CD4-positive, alpha-beta T cell treated with Interleukin-15 for 1 hour (primary cell): ENCODE measurements at regions not wholly inside any gene's neighbourhood (a gene's known extent, or its start where the extent isn't known, plus 50 kb on each side); places are given as distances from the start of the nearest gene placed in this dataset.

Experiments
- DNase-seq: peaks from one replicate; pipeline ENCODE4 v3.0.0-alpha.2; 2020

DNA sequence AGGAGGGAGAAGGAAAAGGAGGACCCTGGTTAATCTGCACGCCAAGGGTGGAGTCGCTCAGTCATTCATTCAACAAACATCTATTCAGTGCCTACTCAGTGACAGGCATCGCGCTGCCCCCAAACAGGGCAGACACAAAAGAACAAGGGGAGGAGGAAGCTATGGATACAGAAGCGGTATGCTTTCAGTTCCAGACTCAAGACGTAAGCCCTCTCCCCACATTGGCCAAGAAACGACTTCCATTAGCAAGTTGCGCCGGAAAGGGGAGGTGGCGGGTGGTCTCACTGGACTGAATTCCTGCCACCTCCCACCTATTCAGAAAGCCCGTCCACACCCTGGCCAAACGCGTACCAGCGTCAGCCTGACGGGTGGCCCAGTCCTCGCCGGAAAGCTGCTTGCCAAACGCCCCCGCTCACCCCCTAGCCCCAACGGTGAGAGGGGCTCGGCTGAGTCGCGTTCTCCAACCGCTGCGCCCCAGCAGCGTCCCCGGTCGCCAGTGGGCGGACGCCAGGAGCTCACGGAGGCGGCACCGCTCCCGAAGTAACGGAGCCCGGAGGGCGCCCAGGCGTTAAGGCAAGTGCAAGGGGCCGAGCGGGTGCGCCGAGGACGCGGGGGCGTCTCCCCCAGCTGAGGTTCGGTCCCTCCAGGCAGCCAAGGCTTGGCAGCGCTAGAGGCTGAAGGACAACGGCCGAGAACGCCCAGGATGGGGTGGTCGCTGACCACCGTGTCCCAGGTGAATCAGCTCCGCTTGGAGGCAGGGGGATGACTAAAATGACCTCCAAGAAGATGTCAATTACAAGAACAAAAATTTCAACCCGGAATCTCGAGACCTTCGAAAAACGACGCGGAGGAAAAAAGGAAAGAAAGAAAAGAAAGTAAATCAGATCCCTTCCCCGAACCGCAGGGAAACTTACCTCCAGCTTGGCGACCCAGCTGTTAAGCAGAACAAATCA lies 470.7 kb downstream of the SOX9 start:
- no peak for DNase-seq

DNA sequence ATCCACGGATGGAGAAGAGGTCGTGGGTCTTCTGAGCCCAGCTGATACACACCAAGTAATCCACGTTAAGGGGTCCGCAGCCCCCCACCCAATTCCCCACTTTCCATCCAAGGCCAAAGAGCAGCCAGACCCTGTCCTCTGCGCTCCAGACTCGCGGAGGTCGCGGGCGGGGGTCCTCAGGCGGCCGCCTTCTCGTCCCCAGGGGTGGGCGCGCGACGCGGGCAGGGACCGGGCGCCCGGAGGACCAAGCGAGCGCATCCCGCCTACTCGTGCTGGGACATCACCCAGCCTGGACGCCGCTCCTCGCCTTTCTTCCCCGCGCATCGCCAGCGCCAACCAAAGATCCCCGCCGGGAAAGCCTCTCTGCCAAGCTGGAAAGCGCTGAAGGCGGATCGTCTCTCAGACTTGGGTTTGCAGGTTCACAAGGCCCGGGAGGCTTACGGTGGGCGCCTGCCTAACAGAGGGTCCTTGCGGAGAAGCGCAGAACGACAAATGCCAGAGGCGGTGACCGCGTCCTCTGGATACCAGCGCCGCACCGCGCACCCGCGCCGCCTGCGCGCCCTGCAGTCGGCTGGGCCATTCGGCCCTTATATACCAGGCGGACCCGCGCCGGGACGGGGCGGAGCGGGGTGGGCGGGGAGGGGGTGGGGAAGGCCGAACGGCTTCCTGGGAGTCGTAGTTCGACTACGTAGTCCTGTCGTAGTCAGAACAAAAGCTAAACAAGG lies 471.6 kb downstream of the SOX9 start:
- peak; percentile 27 for DNase-seq

DNA sequence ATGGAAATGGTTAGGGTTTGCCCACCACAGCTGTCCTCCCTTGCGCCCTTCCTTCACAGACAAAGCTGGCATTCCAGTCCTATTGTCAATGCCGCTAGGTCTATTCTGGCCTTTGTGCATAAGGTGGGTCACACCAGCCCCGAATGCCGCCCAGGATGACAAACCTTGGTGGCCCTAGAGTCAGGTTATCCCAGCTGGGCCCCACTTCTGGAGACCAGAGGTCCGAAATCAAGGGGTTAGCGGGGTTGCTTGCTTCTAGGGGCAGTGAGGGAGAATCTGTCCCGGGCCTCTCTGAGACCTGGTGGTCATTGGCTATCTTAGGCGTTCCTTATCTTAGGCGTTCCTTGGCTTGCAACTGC lies 472.1 kb downstream of the SOX9 start:
- no peak for DNase-seq

DNA sequence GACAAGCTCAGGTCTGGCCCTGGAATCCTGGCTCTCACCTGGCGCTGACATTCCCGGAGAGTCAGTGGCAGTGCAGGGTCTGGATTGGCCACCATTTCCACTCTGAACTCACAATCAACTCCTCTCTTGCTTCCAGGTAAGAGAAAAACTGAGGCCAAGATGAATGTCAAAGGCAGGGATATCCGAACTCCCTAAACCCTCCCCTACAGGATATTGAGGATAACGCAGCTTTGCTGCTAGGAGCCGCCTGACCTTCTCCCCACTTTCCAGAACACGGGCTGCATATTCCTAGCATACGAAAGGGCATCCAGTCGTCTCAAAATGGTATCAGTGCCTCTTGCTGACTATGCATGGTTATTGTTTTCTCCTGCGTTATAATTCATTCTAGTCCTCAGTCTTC lies 473.4 kb downstream of the SOX9 start:
- DNase-seq = no peak
